ENCODE measurements at regions not wholly inside any gene's neighbourhood (a gene's known extent, or its start where the extent isn't known, plus 50 kb on each side); places are given as distances from the start of the nearest gene placed in this dataset.

DNA sequence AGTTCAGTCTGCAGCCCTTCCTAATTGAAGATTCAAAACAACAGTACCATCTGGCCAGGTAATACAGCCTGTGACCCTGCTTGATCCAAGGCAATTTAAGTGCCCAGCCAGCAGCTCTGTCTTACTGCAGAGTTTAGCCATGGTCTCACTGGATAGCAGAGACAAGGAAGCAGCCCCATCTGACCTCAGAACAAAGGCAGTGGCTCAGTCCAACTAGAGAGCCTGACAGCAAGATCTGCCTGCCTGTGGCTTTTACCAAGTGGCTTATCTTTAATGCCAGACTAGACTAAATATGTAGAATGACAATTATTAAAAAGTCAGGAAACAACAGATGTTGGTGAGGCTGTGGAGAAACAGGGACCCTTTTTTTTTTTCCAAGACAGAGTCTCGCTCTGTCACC, 293.4 kb downstream of the DTHD1 start:
- no peak overlapping the region for H3K4me3 Mint-ChIP-seq (ENCODE audit: unreplicated experiment)
- Histone ChIP-seq H3K79me2 (ENCODE audit: insufficient read depth, low read length) (no peaks in the 10 kb centered on the region), H3K4me1 (ENCODE audit: insufficient read depth, low read length) (no peaks in the 10 kb centered on the region), H3K4me2 (ENCODE audit: low read length) (no peak overlapping the region), H2AFZ (ENCODE audit: low read depth, low read length) (no peak overlapping the region), H3K9ac (ENCODE audit: low read length) (no peak overlapping the region), H3K27me3 (ENCODE audit: insufficient read depth, low read length) (no peaks in the 10 kb centered on the region), H4K20me1 (ENCODE audit: insufficient read depth, low read length) (no peaks in the 10 kb centered on the region), H3K36me3 (ENCODE audit: insufficient read depth, low read length) (no peaks in the 10 kb centered on the region), H3K27ac (ENCODE audit: low read depth, low read length) (no peak overlapping the region), H3K9me3 (ENCODE audit: insufficient read depth, low read depth, low read length) (peaks cover 4% of the 10 kb centered on the region), H3K4me3 (ENCODE audit: insufficient read depth, low read depth, low read length) (no peak overlapping the region)
- H3K36me3 Mint-ChIP-seq (ENCODE audit: low read depth, unreplicated experiment), result no peaks in the 10 kb centered on the region
- no peak overlapping the region for H3K27ac Mint-ChIP-seq (ENCODE audit: unreplicated experiment)
- no peaks in the 10 kb centered on the region for H3K4me1 Mint-ChIP-seq (ENCODE audit: low read depth, unreplicated experiment)
- TF ChIP-seq EZH2 (IDR thresholded peaks at IDR 0.05; ENCODE audit: insufficient read depth, low read length), result no peak
- TF ChIP-seq, protein P1, sequence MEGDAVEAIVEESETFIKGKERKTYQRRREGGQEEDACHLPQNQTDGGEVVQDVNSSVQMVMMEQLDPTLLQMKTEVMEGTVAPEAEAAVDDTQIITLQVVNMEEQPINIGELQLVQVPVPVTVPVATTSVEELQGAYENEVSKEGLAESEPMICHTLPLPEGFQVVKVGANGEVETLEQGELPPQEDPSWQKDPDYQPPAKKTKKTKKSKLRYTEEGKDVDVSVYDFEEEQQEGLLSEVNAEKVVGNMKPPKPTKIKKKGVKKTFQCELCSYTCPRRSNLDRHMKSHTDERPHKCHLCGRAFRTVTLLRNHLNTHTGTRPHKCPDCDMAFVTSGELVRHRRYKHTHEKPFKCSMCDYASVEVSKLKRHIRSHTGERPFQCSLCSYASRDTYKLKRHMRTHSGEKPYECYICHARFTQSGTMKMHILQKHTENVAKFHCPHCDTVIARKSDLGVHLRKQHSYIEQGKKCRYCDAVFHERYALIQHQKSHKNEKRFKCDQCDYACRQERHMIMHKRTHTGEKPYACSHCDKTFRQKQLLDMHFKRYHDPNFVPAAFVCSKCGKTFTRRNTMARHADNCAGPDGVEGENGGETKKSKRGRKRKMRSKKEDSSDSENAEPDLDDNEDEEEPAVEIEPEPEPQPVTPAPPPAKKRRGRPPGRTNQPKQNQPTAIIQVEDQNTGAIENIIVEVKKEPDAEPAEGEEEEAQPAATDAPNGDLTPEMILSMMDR (IDR thresholded peaks at IDR 0.05; ENCODE audit: insufficient read depth, low read depth, low read length), result no peak
- H3K9me3 Mint-ChIP-seq (ENCODE audit: unreplicated experiment), result peaks cover 5% of the 10 kb centered on the region
- H3K27me3 Mint-ChIP-seq (ENCODE audit: low read depth, unreplicated experiment), result no peaks in the 10 kb centered on the region
- FAIRE-seq (no peak), DNase-seq (ENCODE audit: low read depth) (no peak)

DNA sequence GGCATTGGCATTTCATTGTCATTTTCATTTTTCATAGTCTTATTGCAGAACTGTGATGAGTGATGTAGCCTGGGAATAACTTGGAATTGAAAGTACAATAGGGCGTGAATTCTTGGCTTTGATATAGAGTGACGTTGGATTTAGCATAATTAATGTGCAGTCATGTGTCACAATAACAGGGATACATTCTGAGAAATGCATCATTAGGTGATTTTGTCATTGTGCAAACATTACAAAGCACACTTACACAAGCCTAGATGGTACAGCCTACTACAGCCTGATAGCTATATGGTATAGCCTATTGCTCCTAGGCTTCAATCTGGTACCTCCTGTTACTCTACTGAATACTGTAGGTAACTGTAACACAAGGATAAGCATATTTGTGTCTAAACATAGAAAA, 300.8 kb downstream of the DTHD1 start:
- no peaks in the 10 kb centered on the region for H3K36me3 ChIP-seq (ENCODE audit: insufficient read depth, low read length)
- no peaks in the 10 kb centered on the region for H3K36me3 Mint-ChIP-seq (ENCODE audit: low read depth, unreplicated experiment)
- no peaks in the 10 kb centered on the region for H3K9me3 Mint-ChIP-seq (ENCODE audit: unreplicated experiment)
- H2AFZ ChIP-seq (ENCODE audit: low read depth, low read length), result no peak overlapping the region
- no peaks in the 10 kb centered on the region for H3K4me1 Mint-ChIP-seq (ENCODE audit: low read depth, unreplicated experiment)
- H3K79me2 ChIP-seq (ENCODE audit: insufficient read depth, low read length), result no peaks in the 10 kb centered on the region
- DNase-seq (ENCODE audit: low read depth) (no peak), FAIRE-seq (no peak)
- no peak overlapping the region for H3K4me3 ChIP-seq (ENCODE audit: insufficient read depth, low read depth, low read length)
- TF ChIP-seq EZH2 (IDR thresholded peaks at IDR 0.05; ENCODE audit: insufficient read depth, low read length), result no peak
- TF ChIP-seq, protein P1 (IDR thresholded peaks at IDR 0.05; ENCODE audit: insufficient read depth, low read depth, low read length), result no peak
- no peaks in the 10 kb centered on the region for H3K27me3 Mint-ChIP-seq (ENCODE audit: low read depth, unreplicated experiment)
- H3K9me3 ChIP-seq (ENCODE audit: insufficient read depth, low read depth, low read length), result no peaks in the 10 kb centered on the region
- no peak overlapping the region for H3K27ac ChIP-seq (ENCODE audit: low read depth, low read length)
- H3K4me3 Mint-ChIP-seq (ENCODE audit: unreplicated experiment), result no peak overlapping the region
- H3K27me3 ChIP-seq (ENCODE audit: insufficient read depth, low read length), result no peaks in the 10 kb centered on the region
- no peaks in the 10 kb centered on the region for H3K4me1 ChIP-seq (ENCODE audit: insufficient read depth, low read length)
- no peaks in the 10 kb centered on the region for H4K20me1 ChIP-seq (ENCODE audit: insufficient read depth, low read length)
- H3K9ac ChIP-seq (ENCODE audit: low read length), result no peak overlapping the region
- no peak overlapping the region for H3K4me2 ChIP-seq (ENCODE audit: low read length)
- no peak overlapping the region for H3K27ac Mint-ChIP-seq (ENCODE audit: unreplicated experiment)

DNA sequence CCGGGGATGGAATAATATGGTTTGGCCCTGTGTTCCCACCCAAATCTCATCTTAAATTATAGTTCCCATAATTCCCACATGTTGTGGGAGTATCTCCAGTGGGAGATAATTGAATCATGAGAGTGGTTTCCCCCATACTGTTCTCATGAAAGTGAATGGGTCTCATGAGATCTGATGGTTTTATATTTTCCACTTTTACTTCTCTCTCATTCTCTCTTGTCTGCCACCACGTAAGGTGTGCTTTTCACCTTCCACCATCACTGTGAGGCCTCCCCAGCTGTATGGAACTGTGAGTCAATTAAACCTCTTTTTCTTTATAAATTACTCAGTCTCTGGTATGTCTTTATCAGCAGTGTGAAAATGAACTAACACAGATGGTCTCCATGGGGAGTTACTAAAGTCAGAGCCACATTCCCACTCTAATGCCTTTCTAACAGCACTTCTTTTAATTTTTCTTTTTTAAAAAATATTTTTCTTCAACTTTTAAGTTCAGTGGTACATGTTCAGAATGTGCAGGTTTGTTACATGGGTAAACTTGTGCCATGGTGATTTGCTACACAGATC, 306.6 kb downstream of the DTHD1 start:
- H3K4me1 ChIP-seq (ENCODE audit: insufficient read depth, low read length), result no peaks in the 10 kb centered on the region
- no peak overlapping the region for H3K4me3 Mint-ChIP-seq (ENCODE audit: unreplicated experiment)
- no peaks in the 10 kb centered on the region for H3K4me1 Mint-ChIP-seq (ENCODE audit: low read depth, unreplicated experiment)
- H2AFZ ChIP-seq (ENCODE audit: low read depth, low read length), result no peak overlapping the region
- H3K27ac ChIP-seq (ENCODE audit: low read depth, low read length), result no peak overlapping the region
- H3K9me3 Mint-ChIP-seq (ENCODE audit: unreplicated experiment), result no peaks in the 10 kb centered on the region
- H3K9ac ChIP-seq (ENCODE audit: low read length), result no peak overlapping the region
- H3K4me3 ChIP-seq (ENCODE audit: insufficient read depth, low read depth, low read length), result no peak overlapping the region
- H3K36me3 ChIP-seq (ENCODE audit: insufficient read depth, low read length), result no peaks in the 10 kb centered on the region
- FAIRE-seq, result no peak
- no peaks in the 10 kb centered on the region for H4K20me1 ChIP-seq (ENCODE audit: insufficient read depth, low read length)
- no peaks in the 10 kb centered on the region for H3K27me3 ChIP-seq (ENCODE audit: insufficient read depth, low read length)
- TF ChIP-seq, protein P1 (IDR thresholded peaks at IDR 0.05; ENCODE audit: insufficient read depth, low read depth, low read length), result no peak
- TF ChIP-seq EZH2 (IDR thresholded peaks at IDR 0.05; ENCODE audit: insufficient read depth, low read length), result no peak
- no peaks in the 10 kb centered on the region for H3K79me2 ChIP-seq (ENCODE audit: insufficient read depth, low read length)
- H3K9me3 ChIP-seq (ENCODE audit: insufficient read depth, low read depth, low read length), result peaks cover 4% of the 10 kb centered on the region
- H3K27me3 Mint-ChIP-seq (ENCODE audit: low read depth, unreplicated experiment), result no peaks in the 10 kb centered on the region
- no peak overlapping the region for H3K27ac Mint-ChIP-seq (ENCODE audit: unreplicated experiment)
- no peak for DNase-seq (ENCODE audit: low read depth)
- no peak overlapping the region for H3K4me2 ChIP-seq (ENCODE audit: low read length)
- no peaks in the 10 kb centered on the region for H3K36me3 Mint-ChIP-seq (ENCODE audit: low read depth, unreplicated experiment)
